T-cell (primary cell): ENCODE measurements at regions not wholly inside any gene's neighbourhood (a gene's known extent, or its start where the extent isn't known, plus 50 kb on each side); places are given as distances from the start of the nearest gene placed in this dataset.

Source experiments
- ATAC-seq, 4 experiments: fragments of 200-7000 bp in 3 of 4; fragments of 150-1000 bp in 1 of 4; cut with Tn5 transposase; replicated peaks in 1 of 4; 1 replicate in 3 of 4; 2 replicates in 1 of 4; pipeline ENCODE4 v1.10.0; 2021; ENCODE audit warnings: moderate library complexity in 3 of 4, mild to moderate bottlenecking in 2 of 4, moderate number of reproducible peaks in 1 of 4
- CTCF ChIA-PET, 2 donors: fragments of 300-600 bp; sonication (Branson Sonifier 250); formaldehyde crosslinking; loops; one replicate each; lab custom pipeline; 2022; ENCODE audit warnings: antibody characterized with exemption in 2 of 2; lab: Charles Lee
- POLR2A ChIA-PET, 2 donors: fragments of 300-600 bp; sonication (Branson Sonifier 250); formaldehyde crosslinking; loops; one replicate each; lab custom pipeline; 2022; ENCODE audit warnings: antibody characterized with exemption in 2 of 2; lab: Charles Lee
- DNase-seq, 35 experiments: peaks; one replicate each; pipeline versions ENCODE4 v3.0.0 to v3.0.0-alpha.2; 2013 to 2023
- H3K27ac ChIP-seq: one replicate; pipeline ENCODE4 v1.5.1; 2013; ENCODE audit warnings: low read length
- H3K27me3 ChIP-seq, 2 experiments: replicated peaks in 1 of 2; 1 replicate in 1 of 2; 2 replicates in 1 of 2; pipeline versions ENCODE4 v1.6.1 to v1.7.0; 2013; ENCODE audit warnings: low read length in 1 of 2, mixed read lengths in 1 of 2; ENCODE audit not compliant: control insufficient read depth in 2 of 2, insufficient read depth in 2 of 2; ENCODE audit errors: extremely low read depth in 1 of 2
- H3K36me3 ChIP-seq, 2 donors: 1 replicate in 1 of 2; 2 replicates in 1 of 2; pipeline versions ENCODE4 v1.6.1 to v1.7.0; 2013; ENCODE audit warnings: low read length in 1 of 2; ENCODE audit not compliant: control insufficient read depth in 2 of 2, insufficient read depth in 1 of 2; ENCODE audit errors: extremely low read depth in 1 of 2
- H3K4me1 ChIP-seq, 2 experiments: 1 replicate in 1 of 2; 2 replicates in 1 of 2; pipeline versions ENCODE4 v1.6.1 to v1.7.0; 2013; ENCODE audit warnings: low read length in 2 of 2, mixed read lengths in 1 of 2; ENCODE audit not compliant: insufficient read depth in 2 of 2, control insufficient read depth in 1 of 2; ENCODE audit errors: extremely low read depth in 1 of 2
- H3K4me3 ChIP-seq, 2 donors: 1 replicate in 1 of 2; 2 replicates in 1 of 2; pipeline versions ENCODE4 v1.5.1 to v1.7.0; 2013; ENCODE audit warnings: mild to moderate bottlenecking in 2 of 2, low read length in 1 of 2, moderate library complexity in 1 of 2; ENCODE audit not compliant: control insufficient read depth in 1 of 2; ENCODE audit errors: extremely low read depth in 1 of 2
- H3K9me3 ChIP-seq: 2 replicates; pipeline ENCODE4 v1.7.0; 2013
- H3K27ac Mint-ChIP-seq, 2 donors: one replicate each; pipeline ENCODE4 v1.8.0; 2020 to 2021; ENCODE audit warnings: mild to moderate bottlenecking in 2 of 2, mixed read lengths in 2 of 2
- H3K27me3 Mint-ChIP-seq, 2 donors: one replicate each; pipeline ENCODE4 v1.8.0; 2021 to 2022; ENCODE audit warnings: mixed read lengths in 2 of 2
- H3K36me3 Mint-ChIP-seq: one replicate; pipeline ENCODE4 v1.8.0; 2021; ENCODE audit warnings: mixed read lengths
- H3K4me1 Mint-ChIP-seq, 3 donors: one replicate each; pipeline ENCODE4 v1.8.0; 2020 to 2022; ENCODE audit warnings: mixed read lengths in 3 of 3, mild to moderate bottlenecking in 1 of 3
- H3K4me3 Mint-ChIP-seq, 3 donors: one replicate each; pipeline ENCODE4 v1.8.0; 2020 to 2022; ENCODE audit warnings: mild to moderate bottlenecking in 3 of 3, mixed read lengths in 3 of 3, moderate library complexity in 3 of 3
- H3K9me3 Mint-ChIP-seq, 3 donors: one replicate each; pipeline ENCODE4 v1.8.0; 2020 to 2022; ENCODE audit warnings: mixed read lengths in 3 of 3
- WGBS: methylation state at CpG from one replicate; pipeline ENCODE4 v1.1.5; 2013; ENCODE audit warnings: missing lambda C conversion rate; ENCODE audit not compliant: insufficient coverage; 5-methylcytosine and 5-hydroxymethylcytosine counted together

GRCh38 chr10:107706096-107706725, 541.7 kb upstream of the SORCS1 start:
- ATAC-seq, result no peak
- Mint-ChIP-seq H3K4me3 (no peak overlapping the region), H3K27ac (no peak overlapping the region), H3K9me3 (peaks cover 5 to 15% (median 10%) of the 10 kb centered on the region in 3 donors), H3K36me3 (no peaks in the 10 kb centered on the region), H3K4me1 (no peaks in the 10 kb centered on the region), H3K27me3 (no peaks in the 10 kb centered on the region)
- H3K36me3 ChIP-seq, result no peaks in the 10 kb centered on the region
- no peaks in the 10 kb centered on the region for H3K4me1 ChIP-seq
- ChIA-PET CTCF (no interaction called here), POLR2A (no interaction called here)
- H3K9me3 ChIP-seq, result no peaks in the 10 kb centered on the region
- no peaks in the 10 kb centered on the region for H3K27me3 ChIP-seq
- no peak overlapping the region for H3K4me3 ChIP-seq
- WGBS, result no CpG with 5 or more reads among the region's 1 CpG
- H3K27ac ChIP-seq, result no peak overlapping the region
- no peak for DNase-seq

- Histone ChIP-seq H3K4me3 (no peak overlapping the region), H3K4me1 (no peaks in the 10 kb centered on the region), H3K27ac (no peak overlapping the region), H3K27me3 (no peaks in the 10 kb centered on the region), H3K36me3 (no peaks in the 10 kb centered on the region), H3K9me3 (no peaks in the 10 kb centered on the region)
- ChIA-PET CTCF (no interaction called here), POLR2A (interaction anchor here in 1 of 2 donors (0.7 kb wide), 1 partner anchor 17 kb away, joined by 3 read pairs; no protein-coding TSS in a partner anchor)
- H3K9me3 Mint-ChIP-seq, result peaks cover 8 to 21% (median 12%) of the 10 kb centered on the region in 3 donors
- no peaks in the 10 kb centered on the region for H3K27me3 Mint-ChIP-seq
- H3K4me1 Mint-ChIP-seq, result no peaks in the 10 kb centered on the region
- H3K4me3 Mint-ChIP-seq, result no peak overlapping the region
- no peak for ATAC-seq
- DNase-seq, result no peak
- H3K27ac Mint-ChIP-seq, result no peak overlapping the region
- H3K36me3 Mint-ChIP-seq, result no peaks in the 10 kb centered on the region
Measured at GRCh38 chr10:107701943-107702342, 537.4 kb upstream of the SORCS1 start.

GRCh38 chr10:107692072-107692471, 527.6 kb upstream of the SORCS1 start:
- H3K36me3 Mint-ChIP-seq, result no peaks in the 10 kb centered on the region
- Histone ChIP-seq H3K27me3 (no peaks in the 10 kb centered on the region), H3K27ac (no peak overlapping the region), H3K9me3 (peaks cover 2% of the 10 kb centered on the region), H3K4me1 (no peaks in the 10 kb centered on the region), H3K4me3 (no peak overlapping the region), H3K36me3 (no peaks in the 10 kb centered on the region)
- no CpG with 5 or more reads among the region's 1 CpG for WGBS
- no peak overlapping the region for H3K27ac Mint-ChIP-seq
- CTCF ChIA-PET, result no interaction called here
- no peaks in the 10 kb centered on the region for H3K4me1 Mint-ChIP-seq
- H3K4me3 Mint-ChIP-seq, result no peak overlapping the region
- POLR2A ChIA-PET, result no interaction called here
- ATAC-seq, result no peak
- H3K27me3 Mint-ChIP-seq, result no peaks in the 10 kb centered on the region
- peaks cover 0 to 34% (median 16%) of the 10 kb centered on the region in 3 donors for H3K9me3 Mint-ChIP-seq
- DNase-seq, result no peak

- Mint-ChIP-seq H3K4me3 (no peak overlapping the region), H3K9me3 (peaks cover 9 to 40% (median 20%) of the 10 kb centered on the region in 3 donors), H3K4me1 (no peaks in the 10 kb centered on the region), H3K36me3 (no peaks in the 10 kb centered on the region), H3K27ac (no peak overlapping the region), H3K27me3 (no peaks in the 10 kb centered on the region)
- no peaks in the 10 kb centered on the region for H3K27me3 ChIP-seq
- H3K36me3 ChIP-seq, result no peaks in the 10 kb centered on the region
- H3K9me3 ChIP-seq, result peaks cover 2% of the 10 kb centered on the region
- WGBS, result no CpG with 5 or more reads among the region's 2 CpGs
- POLR2A ChIA-PET, result no interaction called here
- DNase-seq (no peak), ATAC-seq (no peak)
- no peak overlapping the region for H3K4me3 ChIP-seq
- no peak overlapping the region for H3K27ac ChIP-seq
- CTCF ChIA-PET, result no interaction called here
- no peaks in the 10 kb centered on the region for H3K4me1 ChIP-seq
Measured at GRCh38 chr10:107689323-107689722, 524.8 kb upstream of the SORCS1 start.

GRCh38 chr10:107687701-107688100, 523.2 kb upstream of the SORCS1 start:
- H3K9me3 Mint-ChIP-seq, result peaks cover 9 to 36% (median 17%) of the 10 kb centered on the region in 3 donors
- ChIA-PET POLR2A (no interaction called here), CTCF (no interaction called here)
- H3K36me3 Mint-ChIP-seq, result no peaks in the 10 kb centered on the region
- H3K27ac ChIP-seq, result no peak overlapping the region
- peaks cover 2% of the 10 kb centered on the region for H3K9me3 ChIP-seq
- WGBS, result no CpG with 5 or more reads among the region's 2 CpGs
- no peak overlapping the region for H3K27ac Mint-ChIP-seq
- no peak overlapping the region for H3K4me3 ChIP-seq
- ATAC-seq (no peak), DNase-seq (no peak)
- no peaks in the 10 kb centered on the region for H3K4me1 Mint-ChIP-seq
- H3K27me3 Mint-ChIP-seq, result no peaks in the 10 kb centered on the region
- no peaks in the 10 kb centered on the region for H3K27me3 ChIP-seq
- no peak overlapping the region for H3K4me3 Mint-ChIP-seq
- H3K36me3 ChIP-seq, result no peaks in the 10 kb centered on the region
- H3K4me1 ChIP-seq, result no peaks in the 10 kb centered on the region

- no peak overlapping the region for H3K27ac Mint-ChIP-seq
- WGBS, result no CpG with 5 or more reads among the region's 3 CpGs
- DNase-seq, result peak in 3 of 35 experiments; percentile 0 to 12 (median 0)
- Histone ChIP-seq H3K4me3 (no peak overlapping the region), H3K9me3 (no peaks in the 10 kb centered on the region), H3K27ac (no peak overlapping the region), H3K36me3 (no peaks in the 10 kb centered on the region), H3K27me3 (no peaks in the 10 kb centered on the region), H3K4me1 (no peaks in the 10 kb centered on the region)
- H3K9me3 Mint-ChIP-seq, result peaks cover 9 to 31% (median 20%) of the 10 kb centered on the region in 3 donors
- no peaks in the 10 kb centered on the region for H3K4me1 Mint-ChIP-seq
- H3K4me3 Mint-ChIP-seq, result no peak overlapping the region
- ChIA-PET POLR2A (no interaction called here), CTCF (no interaction called here)
- ATAC-seq, result no peak
- no peaks in the 10 kb centered on the region for H3K36me3 Mint-ChIP-seq
- no peaks in the 10 kb centered on the region for H3K27me3 Mint-ChIP-seq
Measured at GRCh38 chr10:107686095-107686494, 521.6 kb upstream of the SORCS1 start.

- Mint-ChIP-seq H3K4me1 (no peaks in the 10 kb centered on the region), H3K9me3 (peaks cover 6 to 20% (median 10%) of the 10 kb centered on the region in 3 donors), H3K36me3 (no peaks in the 10 kb centered on the region), H3K4me3 (no peak overlapping the region), H3K27me3 (no peaks in the 10 kb centered on the region), H3K27ac (no peak overlapping the region)
- H3K27ac ChIP-seq, result no peak overlapping the region
- CTCF ChIA-PET, result no interaction called here
- DNase-seq (no peak), ATAC-seq (no peak)
- H3K4me1 ChIP-seq, result no peaks in the 10 kb centered on the region
- no peaks in the 10 kb centered on the region for H3K27me3 ChIP-seq
- POLR2A ChIA-PET, result no interaction called here
- no peaks in the 10 kb centered on the region for H3K9me3 ChIP-seq
- H3K36me3 ChIP-seq, result no peaks in the 10 kb centered on the region
- no peak overlapping the region for H3K4me3 ChIP-seq
Measured at GRCh38 chr10:107671960-107672359, 507.5 kb upstream of the SORCS1 start.
